Stimulated activated CD4-positive, alpha-beta T cell treated with anti-CD3 and anti-CD28 coated beads, Interleukin-12 subunit alpha, Interleukin-12 subunit beta, amount 100 ng/mL, for 48 hours (primary cell): ENCODE measurements at regions not wholly inside any gene's neighbourhood (a gene's known extent, or its start where the extent isn't known, plus 50 kb on each side); places are given as distances from the start of the nearest gene placed in this dataset.
"Not testable (repeated sequence)": the region's sequence is repeated elsewhere in the genome, so short reads cannot be mapped to it uniquely, and the experiment has no call there.

Experiments used
- DNase-seq, 3 donors: peaks; one replicate each; pipeline ENCODE4 v3.0.0-alpha.2; 2020; ENCODE audit warnings: low read depth in 2 of 3, low spot score in 1 of 3

DNA sequence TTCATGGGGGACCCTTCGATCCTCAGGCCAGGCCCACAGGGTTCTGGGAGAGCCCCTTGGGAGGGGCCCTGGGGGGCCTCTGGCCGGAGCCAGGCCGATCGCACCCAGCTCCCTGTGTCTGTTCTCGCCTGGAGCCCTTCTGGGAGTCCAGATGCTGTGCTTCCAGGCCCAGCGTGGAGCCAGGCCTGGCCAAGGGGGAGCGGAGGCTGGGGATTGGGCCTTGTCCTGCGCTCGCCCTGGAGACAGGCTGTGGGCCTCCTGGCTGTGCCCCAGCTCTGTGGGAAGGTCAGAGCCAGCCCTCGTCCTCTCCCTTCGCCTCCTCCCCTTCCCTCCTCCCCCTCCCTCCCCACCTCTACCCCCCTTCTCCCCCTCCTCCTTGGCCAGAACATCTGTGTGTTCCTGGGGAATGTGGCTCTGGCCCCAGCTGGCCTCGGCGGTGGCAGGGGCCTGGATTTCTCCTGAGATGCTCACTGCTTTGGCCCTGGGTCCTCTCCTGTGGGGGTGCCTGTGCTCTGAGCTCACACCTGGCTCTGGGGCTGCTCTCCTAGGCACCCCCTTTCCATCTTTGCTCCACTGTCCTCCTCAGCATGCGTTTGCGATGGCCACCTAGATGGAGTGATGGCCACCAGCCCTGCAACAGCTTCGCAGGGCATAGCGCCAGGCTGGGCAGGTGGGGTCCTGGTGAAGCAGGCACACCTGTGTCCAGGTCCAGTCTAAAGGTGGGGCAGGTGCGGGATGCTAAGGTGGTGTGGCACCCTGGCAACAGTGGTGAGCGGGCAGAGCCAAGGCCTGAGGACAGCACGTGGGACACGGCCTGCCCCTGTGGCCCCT is 90.6 kb upstream of the CIBAR2 start:
- DNase-seq, result no peak

DNA sequence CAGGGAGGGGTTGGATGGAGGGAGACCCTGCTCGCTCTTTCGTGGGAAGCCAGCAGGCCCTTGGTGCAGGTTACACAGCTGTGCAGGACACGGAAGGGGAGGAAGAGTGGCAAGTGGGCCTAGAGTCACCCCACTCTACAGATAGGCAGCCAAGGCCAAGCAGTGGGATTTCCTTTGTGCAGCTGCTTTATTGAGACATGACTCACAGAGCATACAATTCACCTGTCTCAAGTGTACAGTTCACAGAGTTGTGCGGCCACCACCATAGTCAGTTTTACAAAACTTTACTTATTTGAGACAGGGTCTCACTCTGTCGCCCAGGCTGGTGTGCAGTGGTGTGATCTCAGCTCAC is 91.2 kb upstream of the CIBAR2 start:
- no peak for DNase-seq

- DNase-seq, result no peak
Measured at GRCh38 chr16:85204242-85205010, 92.2 kb upstream of the CIBAR2 start.

GRCh38 chr16:85205257-85205656 is 93.0 kb upstream of the CIBAR2 start:
- DNase-seq, result not testable (repeated sequence)

DNA sequence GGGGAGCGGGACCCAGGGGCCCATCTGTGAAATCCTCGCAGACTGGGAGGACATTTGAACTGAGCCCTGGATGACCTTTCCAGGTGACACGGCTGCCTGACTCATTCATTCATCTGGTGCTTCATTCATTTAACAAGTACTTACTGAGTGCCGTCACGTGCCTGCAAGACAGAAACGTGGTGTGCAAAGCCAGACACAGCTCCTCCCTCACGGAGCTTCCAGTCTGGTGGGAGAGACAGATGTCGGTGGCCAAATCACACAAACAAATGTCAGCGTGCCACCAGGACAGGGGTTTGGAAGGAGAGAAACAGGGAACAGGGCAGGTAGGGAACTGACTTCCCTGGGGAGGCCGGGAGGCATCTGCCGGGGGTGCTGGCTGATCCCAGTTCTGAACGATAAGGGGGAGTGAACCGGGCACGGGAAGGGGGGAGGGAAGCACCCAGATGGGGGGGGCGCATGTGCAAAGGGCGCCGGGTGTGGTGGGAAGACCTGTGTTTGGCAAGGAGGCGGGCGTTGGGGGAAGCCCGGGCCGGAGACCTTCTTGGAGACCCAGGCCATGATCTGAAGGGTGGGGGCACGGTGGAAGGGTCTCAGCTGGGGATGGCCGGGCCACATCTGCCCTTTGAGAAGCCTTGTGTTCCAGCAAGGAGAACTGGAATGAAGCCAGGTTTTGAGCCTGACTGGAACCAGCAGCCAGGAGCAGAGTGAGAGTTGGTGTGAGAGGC is 93.6 kb upstream of the CIBAR2 start:
- no peak for DNase-seq

- DNase-seq, result no peak
Measured at GRCh38 chr16:85206472-85207356, 94.4 kb upstream of the CIBAR2 start.

DNA sequence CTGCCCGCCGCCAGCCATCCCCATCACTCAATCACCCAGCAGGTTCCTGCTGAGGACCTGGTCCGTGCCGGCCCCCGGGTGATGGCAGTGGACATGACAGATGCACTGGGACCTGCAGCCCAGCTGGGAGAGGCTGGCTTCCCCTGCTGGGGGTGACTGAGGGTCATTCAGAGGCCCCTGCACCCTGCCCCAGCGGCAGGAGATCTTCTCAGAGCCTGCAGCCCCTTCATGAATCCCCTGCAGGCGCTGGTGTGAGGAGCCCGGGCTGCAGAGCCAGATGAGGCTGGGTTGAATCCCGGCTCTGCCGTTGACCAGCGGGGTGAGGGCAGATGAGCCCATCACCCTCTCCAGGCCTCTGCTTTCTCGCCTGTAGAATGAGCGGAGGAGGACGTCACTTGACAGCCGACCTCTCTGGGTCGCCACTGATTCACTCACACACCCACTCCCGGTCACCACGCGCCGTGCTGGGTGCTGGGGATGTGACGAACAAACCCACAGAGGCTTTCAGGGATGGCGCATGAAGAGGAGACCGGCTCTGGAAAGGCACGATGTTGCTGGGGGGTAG is 95.2 kb upstream of the CIBAR2 start:
- DNase-seq, result no peak

DNA sequence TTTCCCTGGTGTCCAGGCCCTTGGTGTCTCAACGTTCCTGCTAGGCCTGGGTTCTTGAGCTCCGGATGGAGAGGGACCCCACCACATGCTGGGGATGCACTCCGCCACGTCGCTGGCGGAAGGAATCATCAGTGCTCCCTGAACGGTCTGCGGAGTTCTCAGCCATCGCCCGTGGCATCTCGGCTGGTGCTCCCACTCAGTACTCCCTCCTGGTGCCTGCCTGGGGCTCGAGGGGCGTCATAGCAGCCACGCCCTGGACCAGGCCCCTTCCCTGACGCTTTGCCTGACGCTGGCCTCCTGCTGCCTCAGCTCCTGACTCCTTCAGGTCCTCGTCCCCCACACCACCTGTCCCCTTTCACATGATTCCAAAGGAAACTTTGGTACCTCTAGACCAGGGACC is 95.9 kb upstream of the CIBAR2 start:
- DNase-seq, result no peak

DNA sequence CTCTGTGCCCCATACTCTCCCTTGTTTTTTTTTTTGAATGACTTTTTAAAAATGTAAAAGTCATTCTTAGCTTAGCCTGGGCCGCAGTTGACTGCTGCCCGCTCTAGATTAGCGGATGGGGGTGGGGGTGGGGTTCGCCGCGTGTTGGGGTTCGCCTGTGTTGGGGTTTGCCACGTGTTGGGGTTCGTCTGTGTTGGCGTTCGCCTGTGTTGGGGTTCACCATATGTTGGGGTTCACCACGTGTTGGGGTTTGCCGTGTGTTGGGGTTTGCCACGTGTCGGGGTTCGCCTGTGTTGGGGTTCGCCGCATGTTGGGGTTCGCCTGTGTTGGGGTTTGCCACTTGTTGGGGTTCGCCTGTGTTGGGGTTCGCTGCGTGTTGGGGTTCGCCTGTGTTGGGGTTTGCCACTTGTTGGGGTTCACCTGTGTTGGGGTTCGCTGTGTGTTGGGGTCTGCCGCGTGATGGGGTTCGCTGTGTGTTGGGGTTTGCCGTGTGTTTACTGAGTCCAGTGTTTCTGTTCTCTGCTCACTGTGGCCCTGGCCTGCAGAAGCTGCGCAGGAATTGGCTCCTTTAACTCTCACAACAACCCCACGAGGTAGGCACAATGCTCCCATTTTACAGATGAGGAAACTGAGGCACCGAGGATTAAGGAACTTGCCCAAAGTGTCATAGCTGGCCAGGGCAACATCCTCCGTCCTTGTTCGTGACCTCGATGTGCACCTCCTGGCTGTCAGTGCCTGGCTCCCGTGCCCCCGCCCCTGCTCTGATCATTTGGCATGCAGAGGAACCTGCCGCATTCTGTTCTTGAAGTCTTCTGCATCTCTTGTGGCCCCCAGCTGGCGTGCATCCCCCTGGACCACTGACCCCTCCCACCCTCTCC is 96.6 kb upstream of the CIBAR2 start:
- no peak for DNase-seq

- DNase-seq, result no peak
Measured at GRCh38 chr16:85209526-85210121, 97.4 kb upstream of the CIBAR2 start.

GRCh38 chr16:85210423-85211169 is 98.3 kb upstream of the CIBAR2 start:
- no peak for DNase-seq

GRCh38 chr16:85211271-85211801 is 99.1 kb upstream of the CIBAR2 start:
- DNase-seq, result no peak

- DNase-seq, result no peak
Measured at GRCh38 chr16:85213926-85214675, 101.8 kb upstream of the CIBAR2 start.

GRCh38 chr16:85215478-85216118 is 103.3 kb upstream of the CIBAR2 start:
- DNase-seq, result no peak

GRCh38 chr16:85216522-85217375 is 104.5 kb upstream of the CIBAR2 start:
- peak in 1 of 3 donors; percentile 5 for DNase-seq
